HUES64 (cell line): ENCODE measurements at regions not wholly inside any gene's neighbourhood (a gene's known extent, or its start where the extent isn't known, plus 50 kb on each side); places are given as distances from the start of the nearest gene placed in this dataset.

ENCODE experiments used
- H3K27ac ChIP-seq: 2 replicates; pipeline ENCODE4 v1.7.0; 2013; ENCODE audit warnings: low read depth, low read length, inconsistent platforms
- H3K27me3 ChIP-seq: 2 replicates; pipeline ENCODE4 v1.6.1; 2013; ENCODE audit warnings: mild to moderate bottlenecking, low read length; ENCODE audit not compliant: insufficient read depth
- H3K36me3 ChIP-seq: 2 replicates; pipeline ENCODE4 v1.6.1; 2013; ENCODE audit warnings: mild to moderate bottlenecking, low read length; ENCODE audit not compliant: insufficient read depth
- H3K4me1 ChIP-seq: 2 replicates; pipeline ENCODE4 v1.6.1; 2013; ENCODE audit warnings: mild to moderate bottlenecking, low read length, moderate library complexity; ENCODE audit not compliant: insufficient read depth
- H3K4me3 ChIP-seq: 2 replicates; pipeline ENCODE4 v1.5.1; 2013; ENCODE audit warnings: mild to moderate bottlenecking, low read length, moderate library complexity
- H3K9ac ChIP-seq: 2 replicates; pipeline ENCODE4 v1.6.1; 2013; ENCODE audit warnings: mild to moderate bottlenecking, low read depth, low read length
- H3K9me3 ChIP-seq: 2 replicates; pipeline ENCODE4 v1.6.1; 2013; ENCODE audit warnings: low read depth, low read length; ENCODE audit not compliant: insufficient read depth
- WGBS: fragments of 150-250, 120-280 bp; methylation state at CpG from one replicate; pipeline ENCODE4 v1.1.7; 2013; ENCODE audit warnings: missing lambda C conversion rate; 5-methylcytosine and 5-hydroxymethylcytosine counted together

DNA sequence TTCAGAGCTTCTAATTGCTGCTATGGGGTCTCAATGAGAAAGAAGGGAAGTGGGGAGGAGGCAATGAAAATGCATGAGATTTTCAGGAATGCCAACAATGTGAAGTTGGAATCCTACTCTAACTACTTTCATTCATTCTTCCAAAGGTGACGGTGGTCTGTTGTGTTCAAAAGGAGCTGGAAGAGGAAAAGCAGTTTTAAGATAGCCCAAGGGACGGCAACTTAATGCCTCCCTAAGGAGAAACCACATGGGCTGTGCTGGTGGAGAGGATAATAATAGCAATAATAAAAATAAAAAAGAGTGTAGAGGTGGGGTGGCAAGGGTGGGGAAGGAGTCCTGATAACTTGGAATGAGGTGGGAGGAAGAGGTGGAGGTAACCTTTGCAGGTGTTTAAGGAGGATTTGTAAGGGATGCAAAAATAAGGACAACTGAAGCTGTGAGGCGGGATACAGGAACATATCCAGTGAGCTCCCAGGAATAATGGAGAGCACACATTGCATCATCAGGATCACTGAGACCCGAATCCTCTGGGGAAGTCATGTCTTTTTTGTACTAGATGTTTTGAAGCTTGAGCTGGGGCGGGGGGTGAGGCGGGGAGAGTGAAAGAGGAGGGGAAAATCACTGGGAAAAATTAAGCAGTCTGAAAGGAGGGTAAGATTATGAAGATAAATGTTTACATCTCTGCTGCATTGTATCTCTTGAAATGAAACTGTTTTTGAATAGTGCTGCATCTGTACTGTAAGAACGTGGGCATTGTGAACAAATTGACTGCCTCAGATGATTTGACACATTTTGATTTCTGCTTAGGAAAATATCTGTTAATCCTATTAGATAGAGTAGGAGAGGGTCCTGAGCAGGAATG, 120.1 kb upstream of the TMEM161B start:
- Histone ChIP-seq H3K4me1 (peaks cover 68% of the 10 kb centered on the region), H3K27ac (peak overlapping the region; percentile 83)

DNA sequence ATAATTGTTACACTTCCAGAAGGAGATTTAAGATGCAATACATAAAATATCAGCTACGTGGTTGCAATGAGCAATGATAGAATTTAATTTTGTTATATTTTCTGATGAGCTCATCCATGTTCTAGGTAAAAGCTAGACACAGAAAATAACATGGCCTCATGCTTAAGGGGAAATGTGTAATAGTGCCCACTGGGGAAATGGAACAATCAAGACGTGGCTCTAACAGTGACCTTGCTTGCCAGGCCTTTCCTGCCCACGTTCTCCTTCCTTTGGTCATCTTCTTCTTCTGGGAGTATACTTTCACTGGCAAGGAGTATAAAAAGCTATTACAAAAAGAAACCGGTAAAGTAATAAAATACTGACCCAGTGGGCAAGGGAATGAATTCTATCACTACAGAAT, 116.2 kb upstream of the TMEM161B start:
- Histone ChIP-seq H3K9me3 (no peaks in the 10 kb centered on the region), H3K27ac (no peak overlapping the region), H3K9ac (no peak overlapping the region), H3K36me3 (no peaks in the 10 kb centered on the region), H3K27me3 (no peaks in the 10 kb centered on the region), H3K4me3 (no peak overlapping the region), H3K4me1 (peaks cover 33% of the 10 kb centered on the region)
- WGBS: 95% methylated on average over 4 of the region's 4 CpGs

More for the DNA sequence above, 120.1 kb upstream of the TMEM161B start:
- Histone ChIP-seq H3K4me3 (peak overlapping the region; percentile 17; the same call in 1 of the 2 replicates), H3K36me3 (no peaks in the 10 kb centered on the region), H3K9me3 (no peaks in the 10 kb centered on the region), H3K9ac (peak overlapping the region; percentile 52), H3K27me3 (no peaks in the 10 kb centered on the region)
- 60% methylated on average over 6 of the region's 7 CpGs for WGBS

DNA sequence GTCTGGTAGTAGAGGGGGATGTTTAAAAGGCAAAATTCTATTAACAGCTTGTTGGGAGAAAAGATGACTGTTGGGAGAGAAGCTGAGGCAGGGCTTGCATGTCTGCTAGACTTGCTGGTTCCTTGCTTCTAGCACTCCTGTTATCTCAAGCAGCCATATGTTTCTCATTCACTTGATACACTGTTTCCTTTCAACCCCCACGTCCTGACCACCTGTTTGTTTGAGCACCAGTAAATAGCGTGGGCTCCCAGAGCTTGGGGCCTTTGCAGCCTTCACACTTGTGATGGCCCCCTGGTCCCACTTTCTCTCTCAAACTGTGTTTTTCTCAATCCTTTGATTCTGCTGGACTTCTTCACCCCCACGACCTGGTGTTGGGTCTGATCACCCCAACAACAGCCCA, 111.7 kb upstream of the TMEM161B start:
- no peaks in the 10 kb centered on the region for H3K4me1 ChIP-seq
- no peak overlapping the region for H3K27ac ChIP-seq

DNA sequence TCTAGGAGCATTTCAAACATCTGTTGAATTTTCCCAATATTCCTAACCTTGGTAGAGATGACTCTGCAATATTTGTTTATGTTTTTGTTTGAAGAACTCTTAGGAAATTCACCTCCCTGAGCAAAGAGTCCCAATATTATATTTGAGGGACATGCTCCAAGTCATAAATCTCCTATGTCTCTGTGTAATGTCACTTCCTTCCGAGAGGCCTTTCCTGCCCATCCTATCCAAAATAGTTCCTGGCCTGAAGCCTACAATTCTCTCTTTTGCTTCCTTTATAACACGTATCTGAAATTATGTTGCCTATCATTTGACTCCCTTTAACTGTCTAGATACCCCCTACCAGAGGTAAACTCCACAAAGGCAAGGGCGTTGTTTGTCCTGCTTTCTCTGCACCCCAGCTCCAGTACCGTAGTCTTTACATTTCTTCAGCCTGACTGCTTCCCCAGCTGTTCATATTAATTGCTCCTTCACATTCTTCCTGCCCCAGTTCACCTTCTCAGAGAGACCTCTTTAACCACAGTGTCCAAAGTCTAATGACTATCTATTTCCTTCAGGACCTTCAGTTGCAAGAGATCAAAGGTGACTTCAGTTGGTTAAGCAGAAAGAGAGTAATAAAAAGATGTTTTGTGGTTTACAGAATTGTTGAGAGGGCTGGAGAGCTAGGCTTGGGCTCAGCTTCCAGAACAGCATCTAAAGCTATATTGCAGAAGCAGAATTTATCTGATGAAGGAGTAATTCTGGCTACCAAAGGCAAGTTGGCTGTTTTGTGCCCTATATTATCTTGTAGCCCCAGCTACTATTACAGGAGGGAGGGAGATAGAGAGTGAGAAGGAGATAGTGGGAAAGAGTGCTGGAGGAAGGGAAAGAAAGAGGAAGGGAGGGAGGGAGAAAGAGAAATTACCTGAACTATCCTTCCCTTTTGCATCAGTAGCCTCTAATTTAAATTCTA, 109.3 kb upstream of the TMEM161B start:
- Histone ChIP-seq H3K27ac (no peak overlapping the region), H3K4me3 (no peak overlapping the region), H3K9ac (no peak overlapping the region), H3K27me3 (no peaks in the 10 kb centered on the region), H3K9me3 (no peaks in the 10 kb centered on the region), H3K4me1 (no peaks in the 10 kb centered on the region), H3K36me3 (no peaks in the 10 kb centered on the region)
- 92% methylated on average over 4 of the region's 4 CpGs for WGBS

More for the DNA sequence above, 111.7 kb upstream of the TMEM161B start:
- no peaks in the 10 kb centered on the region for H3K9me3 ChIP-seq
- no peak overlapping the region for H3K4me3 ChIP-seq
- no peaks in the 10 kb centered on the region for H3K36me3 ChIP-seq
- H3K9ac ChIP-seq: no peak overlapping the region
- H3K27me3 ChIP-seq: no peaks in the 10 kb centered on the region
- WGBS: 84% methylated on average over 3 of the region's 3 CpGs

DNA sequence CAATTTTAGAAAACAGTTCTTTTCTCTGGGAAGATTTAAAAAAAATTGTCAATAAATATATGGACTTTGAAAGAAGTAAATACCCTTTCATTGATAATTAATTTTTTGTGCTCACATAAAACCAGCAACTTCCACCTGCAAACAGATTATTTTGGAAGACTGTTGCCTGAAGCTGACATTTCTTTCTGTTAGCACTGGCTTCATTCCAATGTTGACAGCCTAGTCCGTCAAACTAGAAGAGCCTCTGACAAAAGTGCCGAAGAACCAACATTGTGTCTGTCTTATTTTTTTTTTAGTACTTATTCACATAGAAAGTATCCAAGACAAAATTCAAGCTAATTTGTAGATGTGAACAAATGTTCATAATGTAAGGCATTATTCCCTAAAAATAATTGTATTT, 108.6 kb upstream of the TMEM161B start:
- H3K9me3 ChIP-seq: no peaks in the 10 kb centered on the region
- no peaks in the 10 kb centered on the region for H3K27me3 ChIP-seq
- H3K4me1 ChIP-seq: no peaks in the 10 kb centered on the region
- no peaks in the 10 kb centered on the region for H3K36me3 ChIP-seq
- 100% methylated on average over 1 of the region's 2 CpGs for WGBS
- H3K27ac ChIP-seq: no peak overlapping the region
- no peak overlapping the region for H3K9ac ChIP-seq
- no peak overlapping the region for H3K4me3 ChIP-seq

DNA sequence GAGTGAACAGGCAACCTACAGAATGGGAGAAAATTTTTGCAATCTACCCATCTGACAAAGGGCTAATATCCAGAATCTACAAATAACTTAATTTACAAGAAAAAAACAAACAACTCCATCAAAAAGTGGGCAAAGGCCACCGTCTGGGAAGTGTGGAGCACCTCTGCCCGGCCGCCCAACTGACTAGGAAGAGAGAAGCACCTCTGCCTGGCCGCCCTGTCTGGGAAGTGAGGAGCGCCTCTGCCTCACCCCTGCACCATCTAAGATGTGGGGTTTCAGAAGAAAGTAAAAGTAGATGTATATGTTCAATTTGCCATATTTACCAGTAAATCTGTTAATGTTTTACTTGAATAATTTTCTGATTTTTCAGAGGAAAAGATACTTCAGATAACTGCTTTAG, 108.1 kb upstream of the TMEM161B start:
- H3K27ac ChIP-seq: no peak overlapping the region
- H3K9ac ChIP-seq: no peak overlapping the region
- H3K27me3 ChIP-seq: no peaks in the 10 kb centered on the region
- 97% methylated on average over 5 of the region's 5 CpGs for WGBS
- H3K4me3 ChIP-seq: no peak overlapping the region
- H3K9me3 ChIP-seq: no peaks in the 10 kb centered on the region
- H3K36me3 ChIP-seq: no peaks in the 10 kb centered on the region
- no peaks in the 10 kb centered on the region for H3K4me1 ChIP-seq

DNA sequence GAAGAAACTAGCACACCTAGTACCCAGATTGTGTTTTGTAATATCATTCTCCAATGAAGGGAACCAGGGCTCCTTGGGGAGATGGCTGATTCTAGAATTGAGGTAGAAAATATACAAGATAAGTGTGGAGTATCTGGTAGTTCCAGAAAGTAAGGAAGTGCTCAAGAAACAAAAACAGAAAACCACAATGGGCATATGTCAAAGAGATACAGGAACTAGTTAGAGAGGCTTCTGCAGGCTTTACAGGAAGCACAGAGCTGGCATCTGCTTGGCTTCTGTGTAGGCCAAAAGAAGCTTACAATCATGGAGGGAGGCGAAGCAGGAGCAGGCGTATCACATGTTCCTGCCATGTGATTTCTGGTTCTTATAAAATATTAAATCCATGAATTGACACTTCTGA, 105.7 kb upstream of the TMEM161B start:
- WGBS: 100% methylated on average over 2 of the region's 2 CpGs
- H3K9me3 ChIP-seq: no peaks in the 10 kb centered on the region

DNA sequence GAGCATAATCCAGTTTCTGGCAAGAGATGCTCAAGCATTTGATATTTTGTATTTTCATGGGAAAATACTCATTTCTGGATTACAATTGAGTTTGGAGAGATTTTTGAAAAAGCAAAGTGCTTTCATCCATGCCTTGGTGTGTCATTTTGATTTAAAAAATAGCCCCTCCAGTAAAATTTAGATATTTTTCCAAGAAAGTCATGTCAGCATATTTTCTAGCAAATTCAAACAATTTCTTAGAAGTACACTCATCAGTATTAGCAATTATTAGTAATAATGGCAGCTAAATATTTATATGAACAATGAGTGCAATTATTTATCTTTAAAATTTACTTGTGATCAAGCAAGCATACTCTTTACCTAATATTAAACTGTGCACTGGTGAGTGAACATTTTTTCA, 102.2 kb upstream of the TMEM161B start:
- Histone ChIP-seq H3K36me3 (no peaks in the 10 kb centered on the region), H3K4me1 (no peaks in the 10 kb centered on the region), H3K27ac (no peak overlapping the region), H3K4me3 (no peak overlapping the region), H3K9ac (no peak overlapping the region), H3K27me3 (no peaks in the 10 kb centered on the region), H3K9me3 (no peaks in the 10 kb centered on the region)

More for the DNA sequence above, 105.7 kb upstream of the TMEM161B start:
- no peaks in the 10 kb centered on the region for H3K4me1 ChIP-seq
- H3K27me3 ChIP-seq: no peaks in the 10 kb centered on the region
- no peaks in the 10 kb centered on the region for H3K36me3 ChIP-seq
- H3K4me3 ChIP-seq: no peak overlapping the region
- H3K9ac ChIP-seq: no peak overlapping the region
- no peak overlapping the region for H3K27ac ChIP-seq

DNA sequence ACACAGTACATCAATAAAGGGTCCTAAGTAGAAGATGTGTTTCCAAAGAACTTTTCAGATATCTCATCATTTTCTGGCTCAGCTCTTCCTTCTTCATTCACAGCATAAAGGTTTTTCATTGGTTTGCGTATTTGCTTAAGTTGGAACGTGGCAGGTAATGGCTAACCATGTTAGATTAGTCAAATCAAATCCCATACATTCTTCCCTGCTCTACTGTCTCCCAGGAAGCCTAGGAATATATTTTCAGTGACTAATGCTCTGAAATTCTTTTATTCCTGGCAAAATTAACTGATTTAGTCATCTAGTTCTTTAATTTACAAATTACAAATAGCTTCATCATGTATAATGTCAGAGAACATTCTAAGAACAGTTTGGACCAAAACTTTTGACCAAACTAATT, 99.6 kb upstream of the TMEM161B start:
- Histone ChIP-seq H3K4me3 (no peak overlapping the region), H3K36me3 (no peaks in the 10 kb centered on the region), H3K9me3 (no peaks in the 10 kb centered on the region), H3K9ac (no peak overlapping the region), H3K27ac (no peak overlapping the region), H3K27me3 (no peaks in the 10 kb centered on the region), H3K4me1 (peaks cover 9% of the 10 kb centered on the region)
- 89% methylated on average over 2 of the region's 2 CpGs for WGBS

DNA sequence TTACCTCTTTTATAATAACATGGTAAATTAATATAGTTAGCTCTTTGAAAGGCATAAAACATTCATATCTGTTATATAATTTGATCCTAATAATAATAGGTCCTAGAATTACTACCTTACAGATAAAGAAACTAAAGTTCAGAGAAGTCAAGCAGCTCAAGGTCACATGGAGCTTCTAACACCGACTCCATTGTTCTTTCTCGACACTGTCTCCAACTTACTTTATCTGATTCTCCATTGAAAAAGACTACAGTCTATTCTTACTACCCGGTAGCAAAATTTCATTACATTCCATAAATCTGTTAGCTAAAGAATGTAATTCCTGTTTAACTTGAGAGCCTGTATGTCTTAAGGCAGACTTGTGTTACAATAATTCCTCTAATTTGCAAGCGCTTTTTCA, 96.3 kb upstream of the TMEM161B start:
- Histone ChIP-seq H3K4me3 (no peak overlapping the region), H3K4me1 (peaks cover 9% of the 10 kb centered on the region), H3K9me3 (no peaks in the 10 kb centered on the region), H3K27ac (no peak overlapping the region), H3K27me3 (no peaks in the 10 kb centered on the region), H3K36me3 (no peaks in the 10 kb centered on the region), H3K9ac (no peak overlapping the region)
- WGBS: 94% methylated on average over 3 of the region's 4 CpGs

DNA sequence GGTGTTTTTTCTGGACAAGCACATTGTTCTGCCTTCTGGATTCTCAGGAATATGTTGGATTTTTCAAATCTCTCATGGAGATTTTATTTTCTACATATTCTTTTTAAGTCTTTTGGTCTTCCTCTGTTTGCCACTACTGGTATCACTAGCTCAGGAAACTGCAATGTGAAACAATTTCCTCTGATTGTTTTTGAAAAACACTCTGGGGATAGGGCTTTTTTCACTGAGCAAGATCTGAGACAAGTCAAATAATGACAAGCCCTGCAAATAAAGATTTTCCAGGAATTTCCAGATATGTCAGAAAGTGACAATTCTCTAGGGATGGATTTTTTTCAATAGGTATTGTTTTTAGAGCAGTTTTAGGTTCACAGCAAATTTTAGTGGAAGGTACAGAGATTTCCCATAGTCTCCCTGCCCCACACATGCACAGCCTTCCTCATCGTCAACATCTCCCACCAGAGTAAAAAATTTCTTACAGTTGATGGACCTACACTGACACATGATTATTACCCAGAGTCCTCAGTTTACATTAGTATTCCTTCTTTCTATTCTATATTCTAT, 86.9 kb upstream of the TMEM161B start:
- Histone ChIP-seq H3K27me3 (no peaks in the 10 kb centered on the region), H3K9ac (no peak overlapping the region), H3K36me3 (no peaks in the 10 kb centered on the region), H3K27ac (no peak overlapping the region), H3K9me3 (no peaks in the 10 kb centered on the region), H3K4me1 (no peaks in the 10 kb centered on the region), H3K4me3 (no peak overlapping the region)
- 90% methylated on average over 1 of the region's 1 CpG for WGBS
